CD14-positive monocyte (primary cell): ENCODE measurements at regions not wholly inside any gene's neighbourhood (a gene's known extent, or its start where the extent isn't known, plus 50 kb on each side); places are given as distances from the start of the nearest gene placed in this dataset.

Source experiments
- DNase-seq, 3 donors: peaks; one replicate each; pipeline ENCODE4 v3.0.0-alpha.2; 2011 to 2022
- H2AFZ ChIP-seq: 2 replicates; pipeline ENCODE4 v1.6.0; 2012; ENCODE audit warnings: mild to moderate bottlenecking, low read depth, low read length, inconsistent platforms; ENCODE audit not compliant: insufficient read depth, poor library complexity, severe bottlenecking
- H3K27ac ChIP-seq, 2 donors: 1 replicate in 1 of 2; 2 replicates in 1 of 2; pipeline ENCODE4 v1.5.1; 2012 to 2013; ENCODE audit warnings: low read length in 2 of 2, control low read depth in 1 of 2, inconsistent platforms in 1 of 2, low read depth in 1 of 2, mild to moderate bottlenecking in 1 of 2
- H3K27me3 ChIP-seq, 2 donors: one replicate each; pipeline versions ENCODE4 v1.6.0 to v1.6.1; 2011 to 2013; ENCODE audit warnings: low read length in 2 of 2; ENCODE audit not compliant: control insufficient read depth in 2 of 2, insufficient read depth in 2 of 2
- H3K36me3 ChIP-seq, 2 donors: replicated peaks in 1 of 2; 1 replicate in 1 of 2; 2 replicates in 1 of 2; pipeline versions ENCODE4 v1.5.1 to v1.6.1; 2012 to 2013; ENCODE audit warnings: low read length in 2 of 2, control low read depth in 1 of 2, inconsistent platforms in 1 of 2, mild to moderate bottlenecking in 1 of 2; ENCODE audit not compliant: insufficient read depth in 2 of 2, control insufficient read depth in 1 of 2
- H3K4me1 ChIP-seq, 2 donors: 1 replicate in 1 of 2; 2 replicates in 1 of 2; pipeline versions ENCODE4 v1.5.1 to v1.6.1; 2012 to 2013; ENCODE audit warnings: low read length in 2 of 2, control low read depth in 1 of 2, inconsistent platforms in 1 of 2, mild to moderate bottlenecking in 1 of 2, moderate library complexity in 1 of 2; ENCODE audit not compliant: insufficient read depth in 2 of 2, control insufficient read depth in 1 of 2
- H3K4me2 ChIP-seq: replicated peaks from 2 replicates; pipeline ENCODE3; 2012; ENCODE audit warnings: low read length, moderate library complexity, mild to moderate bottlenecking; ENCODE audit not compliant: poor library complexity, severe bottlenecking; ENCODE audit errors: extremely low read depth
- H3K4me3 ChIP-seq, 3 experiments: fragments of 200-600 bp in 1 of 3; sonication (generic) in 1 of 3; replicated peaks in 1 of 3; 1 replicate in 2 of 3; 2 replicates in 1 of 3; pipeline ENCODE4 v1.5.1; 2011 to 2013; ENCODE audit warnings: low read length in 3 of 3, mild to moderate bottlenecking in 3 of 3, control low read depth in 2 of 3, low read depth in 2 of 3, inconsistent platforms in 1 of 3, moderate library complexity in 1 of 3
- H3K79me2 ChIP-seq: 2 replicates; pipeline ENCODE4 v1.6.0; 2012; ENCODE audit warnings: mild to moderate bottlenecking, control low read depth, inconsistent platforms, low read length, moderate library complexity; ENCODE audit not compliant: insufficient read depth
- H3K9ac ChIP-seq: 2 replicates; pipeline ENCODE4 v1.6.0; 2017; ENCODE audit warnings: low read length, mild to moderate bottlenecking; ENCODE audit not compliant: insufficient read depth, poor library complexity, severe bottlenecking
- H3K9me3 ChIP-seq, 2 donors: replicated peaks in 1 of 2; 1 replicate in 1 of 2; 2 replicates in 1 of 2; pipeline versions ENCODE4 v1.5.1 to v1.6.1; 2012 to 2013; ENCODE audit warnings: low read length in 2 of 2, control low read depth in 1 of 2; ENCODE audit not compliant: control insufficient read depth in 1 of 2, insufficient read depth in 1 of 2
- H4K20me1 ChIP-seq: 2 replicates; pipeline ENCODE4 v1.6.0; 2012; ENCODE audit warnings: mild to moderate bottlenecking, low read length, control low read depth, moderate library complexity; ENCODE audit not compliant: insufficient read depth
- H3K27ac Mint-ChIP-seq, 7 donors: one replicate each; pipeline ENCODE4 v1.8.0; 2020; ENCODE audit warnings: mild to moderate bottlenecking in 7 of 7, mixed read lengths in 7 of 7, moderate library complexity in 6 of 7, inconsistent platforms in 2 of 7
- H3K27me3 Mint-ChIP-seq, 3 donors: one replicate each; pipeline ENCODE4 v1.8.0; 2021 to 2022; ENCODE audit warnings: low read depth in 3 of 3, mild to moderate bottlenecking in 3 of 3, mixed read lengths in 3 of 3, moderate library complexity in 3 of 3, inconsistent platforms in 1 of 3
- H3K36me3 Mint-ChIP-seq, 2 donors: one replicate each; pipeline ENCODE4 v1.8.0; 2020; ENCODE audit warnings: mixed read lengths in 2 of 2, inconsistent platforms in 1 of 2, mild to moderate bottlenecking in 1 of 2
- H3K4me1 Mint-ChIP-seq: one replicate; pipeline ENCODE4 v1.8.0; 2020; ENCODE audit warnings: mild to moderate bottlenecking, mixed read lengths
- H3K4me3 Mint-ChIP-seq, 2 donors: one replicate each; pipeline ENCODE4 v1.8.0; 2020; ENCODE audit warnings: mild to moderate bottlenecking in 2 of 2, mixed read lengths in 2 of 2, moderate library complexity in 1 of 2
- H3K9me3 Mint-ChIP-seq, 7 donors: one replicate each; pipeline ENCODE4 v1.8.0; 2020 to 2022; ENCODE audit warnings: mixed read lengths in 7 of 7, mild to moderate bottlenecking in 6 of 7, moderate library complexity in 6 of 7, inconsistent platforms in 2 of 7
- WGBS: methylation state at CpG from one replicate; pipeline ENCODE4 v1.1.5; 2013; ENCODE audit warnings: missing lambda C conversion rate; ENCODE audit not compliant: insufficient coverage; 5-methylcytosine and 5-hydroxymethylcytosine counted together
- intact Hi-C, 2 donors: fragments of 100-400 bp; cut with micrococcal nuclease; formaldehyde crosslinking; loops; one replicate each; pipeline versions ENCODE4 v1.15.0 to v1.15.1; 2023
- TF ChIP-seq, protein P1 (sequence below): fragments of 200-600 bp; IDR thresholded peaks from one replicate; pipeline ENCODE4 v1.8.0; 2022; ENCODE audit warnings: antibody characterized with exemption, mild to moderate bottlenecking

DNA sequence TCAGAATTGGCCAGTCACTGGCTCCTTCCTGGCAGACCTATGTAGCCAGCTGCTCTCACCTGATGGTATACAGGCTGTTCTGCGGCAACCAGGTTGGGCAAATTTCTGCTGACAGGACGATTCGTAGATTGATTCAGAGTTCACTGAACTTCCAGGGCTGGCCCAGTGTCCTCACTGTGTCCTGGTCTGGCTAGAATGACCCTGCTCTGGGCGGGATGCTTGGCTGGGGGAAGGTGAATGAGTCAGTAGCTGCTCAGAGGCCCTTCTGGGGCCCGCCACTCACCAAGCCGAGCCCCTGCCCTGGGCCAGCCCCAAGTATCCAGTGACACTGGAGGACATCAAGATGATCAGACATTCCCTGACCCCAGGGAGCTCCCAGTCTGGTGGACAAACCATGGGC, 62.9 kb upstream of the WNT11 start:
- Histone ChIP-seq H2AFZ (peak overlapping the region; percentile 10), H3K4me1 (peaks cover 0 to 7% of the 10 kb centered on the region in 2 donors), H3K4me3 (no peak overlapping the region), H3K79me2 (no peaks in the 10 kb centered on the region), H4K20me1 (no peaks in the 10 kb centered on the region), H3K36me3 (no peaks in the 10 kb centered on the region), H3K27me3 (no peaks in the 10 kb centered on the region), H3K9me3 (peaks cover 5 to 6% of the 10 kb centered on the region in 2 donors), H3K4me2 (no peak overlapping the region), H3K9ac (no peak overlapping the region), H3K27ac (no peak overlapping the region)
- Mint-ChIP-seq H3K36me3 (no peaks in the 10 kb centered on the region), H3K4me1 (peaks cover 14% of the 10 kb centered on the region), H3K27ac (no peak overlapping the region), H3K27me3 (peaks cover 4 to 9% (median 5%) of the 10 kb centered on the region in 3 donors), H3K9me3 (peaks cover 6 to 12% (median 11%) of the 10 kb centered on the region in 7 donors), H3K4me3 (no peak overlapping the region)
- 99% methylated on average over 6 of the region's 6 CpGs for WGBS
- TF ChIP-seq, protein P1, sequence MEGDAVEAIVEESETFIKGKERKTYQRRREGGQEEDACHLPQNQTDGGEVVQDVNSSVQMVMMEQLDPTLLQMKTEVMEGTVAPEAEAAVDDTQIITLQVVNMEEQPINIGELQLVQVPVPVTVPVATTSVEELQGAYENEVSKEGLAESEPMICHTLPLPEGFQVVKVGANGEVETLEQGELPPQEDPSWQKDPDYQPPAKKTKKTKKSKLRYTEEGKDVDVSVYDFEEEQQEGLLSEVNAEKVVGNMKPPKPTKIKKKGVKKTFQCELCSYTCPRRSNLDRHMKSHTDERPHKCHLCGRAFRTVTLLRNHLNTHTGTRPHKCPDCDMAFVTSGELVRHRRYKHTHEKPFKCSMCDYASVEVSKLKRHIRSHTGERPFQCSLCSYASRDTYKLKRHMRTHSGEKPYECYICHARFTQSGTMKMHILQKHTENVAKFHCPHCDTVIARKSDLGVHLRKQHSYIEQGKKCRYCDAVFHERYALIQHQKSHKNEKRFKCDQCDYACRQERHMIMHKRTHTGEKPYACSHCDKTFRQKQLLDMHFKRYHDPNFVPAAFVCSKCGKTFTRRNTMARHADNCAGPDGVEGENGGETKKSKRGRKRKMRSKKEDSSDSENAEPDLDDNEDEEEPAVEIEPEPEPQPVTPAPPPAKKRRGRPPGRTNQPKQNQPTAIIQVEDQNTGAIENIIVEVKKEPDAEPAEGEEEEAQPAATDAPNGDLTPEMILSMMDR, result no peak
- intact Hi-C loops, result no loop called here
- no peak for DNase-seq

DNA sequence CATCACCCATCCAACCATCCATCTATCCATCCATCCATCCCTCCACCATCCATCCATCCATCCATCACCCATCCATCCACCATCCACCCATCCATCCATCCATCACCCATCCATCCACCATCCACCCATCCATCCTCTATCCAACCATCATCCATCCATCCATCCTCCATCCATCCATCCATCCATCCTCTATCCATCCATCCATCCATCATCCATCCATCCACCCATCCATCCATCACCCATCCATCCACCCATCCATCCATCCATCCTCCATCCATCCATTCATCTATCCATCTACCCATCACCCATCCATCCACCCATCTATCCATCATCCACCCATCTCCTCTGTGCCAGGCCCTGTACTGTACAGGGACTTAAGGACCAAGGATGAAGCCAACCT, 62.2 kb upstream of the WNT11 start:
- Mint-ChIP-seq H3K9me3 (peaks cover 0 to 6% (median 4%) of the 10 kb centered on the region in 7 donors), H3K36me3 (no peaks in the 10 kb centered on the region), H3K4me3 (no peak overlapping the region), H3K27ac (no peak overlapping the region), H3K27me3 (peaks cover 4 to 9% (median 7%) of the 10 kb centered on the region in 3 donors), H3K4me1 (peaks cover 14% of the 10 kb centered on the region)
- no peaks in the 10 kb centered on the region for H3K79me2 ChIP-seq
- H3K27ac ChIP-seq, result no peak overlapping the region
- intact Hi-C loops, result no loop called here
- H2AFZ ChIP-seq, result no peak overlapping the region
- H3K4me2 ChIP-seq, result no peak overlapping the region
- no peak for DNase-seq
- TF ChIP-seq, protein P1, result no peak
- no peaks in the 10 kb centered on the region for H3K9me3 ChIP-seq
- H3K4me1 ChIP-seq, result peaks cover 0 to 7% of the 10 kb centered on the region in 2 donors
- H3K27me3 ChIP-seq, result no peaks in the 10 kb centered on the region
- H4K20me1 ChIP-seq, result no peaks in the 10 kb centered on the region
- H3K4me3 ChIP-seq, result no peak overlapping the region
- H3K36me3 ChIP-seq, result no peaks in the 10 kb centered on the region
- H3K9ac ChIP-seq, result no peak overlapping the region
